ENCODE measurements at regions not wholly inside any gene's neighbourhood (a gene's known extent, or its start where the extent isn't known, plus 50 kb on each side); places are given as distances from the start of the nearest gene placed in this dataset.

DNA sequence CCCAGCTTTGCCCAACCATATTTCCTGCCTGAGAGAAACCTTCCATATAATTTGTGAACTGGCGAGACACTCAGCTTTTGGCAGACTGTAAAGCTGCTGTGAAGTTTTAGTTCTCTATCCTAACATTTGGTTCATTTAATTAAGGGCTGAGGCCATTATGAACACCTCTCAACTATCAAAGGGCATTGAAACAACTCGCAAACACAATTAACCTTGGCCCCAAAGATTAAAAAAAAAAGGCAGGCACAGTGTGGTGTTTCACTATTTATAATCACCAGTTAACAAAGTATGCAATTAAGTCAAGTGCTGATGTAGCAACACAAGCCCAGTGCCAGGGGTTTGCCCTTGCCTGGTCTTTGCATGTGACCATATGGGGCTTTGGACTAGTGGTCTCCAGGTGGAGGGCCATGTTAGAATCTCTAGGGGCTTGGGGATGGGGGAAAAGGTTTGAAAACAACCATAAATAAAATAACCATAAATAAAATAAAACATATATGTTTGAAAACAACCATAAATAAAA lies 297.6 kb upstream of the SKOR2 start:
- TF ChIP-seq CTCF (conservative IDR thresholded peaks at IDR 0.05) (no peak), ZFX (IDR thresholded peaks at IDR 0.05) (no peak)
